ENCODE measurements at regions not wholly inside any gene's neighbourhood (a gene's known extent, or its start where the extent isn't known, plus 50 kb on each side); places are given as distances from the start of the nearest gene placed in this dataset.

- TF ChIP-seq SPI1 (IDR thresholded peaks at IDR 0.05; ENCODE audit: low read depth, low read length) (no peak), POLR2A (IDR thresholded peaks at IDR 0.05; ENCODE audit: low read depth, low read length) (no peak), POLR2AphosphoS5 (IDR thresholded peaks at IDR 0.05; ENCODE audit: low read depth, low read length) (no peak), TAF1 (IDR thresholded peaks at IDR 0.05; ENCODE audit: low read depth, low read length) (no peak), POU2F2 (IDR thresholded peaks at IDR 0.05; ENCODE audit: low read depth, low read length) (no peak)
Observed at GRCh38 chr2:123696799-123697410, 328.2 kb upstream of the CNTNAP5 start.

Measured in GM12891 (cell line).